ENCODE measurements at regions not wholly inside any gene's neighbourhood (a gene's known extent, or its start where the extent isn't known, plus 50 kb on each side); places are given as distances from the start of the nearest gene placed in this dataset.

DNA sequence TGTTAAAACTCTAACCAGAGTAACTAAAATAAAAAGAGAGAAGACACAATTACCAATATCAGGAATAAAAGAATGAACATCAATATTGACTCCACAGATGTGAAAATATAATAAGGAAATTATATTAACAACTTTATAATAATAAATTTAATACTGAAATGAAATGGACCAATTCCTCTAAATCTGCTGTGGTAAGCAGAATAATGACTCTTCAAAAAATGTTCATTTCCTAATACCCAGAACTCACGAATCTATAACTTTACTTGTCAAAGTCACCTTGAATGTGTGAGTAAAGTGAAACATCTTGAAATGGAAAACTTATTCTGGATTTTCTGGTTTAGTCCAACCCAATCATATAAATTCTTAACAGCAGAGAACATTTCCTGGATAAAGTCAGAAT, 1391.1 kb downstream of the FAM133A start:
- no peak for TF ChIP-seq REST (IDR thresholded peaks at IDR 0.05; ENCODE audit: borderline replicate concordance in 1 of 2, low read depth in 1 of 2, low read length in 2 of 2)
- no peak for TF ChIP-seq FLYWCH1 (CRISPR knock-in tag; IDR thresholded peaks at IDR 0.05)
- TF ChIP-seq POLR2AphosphoS2 (IDR thresholded peaks at IDR 0.05; ENCODE audit: low read depth, low read length) = no peak
- TF ChIP-seq ZSCAN29 (CRISPR knock-in tag; conservative IDR thresholded peaks at IDR 0.05) = no peak
- TF ChIP-seq ZNF747 (CRISPR knock-in tag; IDR thresholded peaks at IDR 0.05; ENCODE audit: borderline replicate concordance) = no peak
- TF ChIP-seq, protein P1, sequence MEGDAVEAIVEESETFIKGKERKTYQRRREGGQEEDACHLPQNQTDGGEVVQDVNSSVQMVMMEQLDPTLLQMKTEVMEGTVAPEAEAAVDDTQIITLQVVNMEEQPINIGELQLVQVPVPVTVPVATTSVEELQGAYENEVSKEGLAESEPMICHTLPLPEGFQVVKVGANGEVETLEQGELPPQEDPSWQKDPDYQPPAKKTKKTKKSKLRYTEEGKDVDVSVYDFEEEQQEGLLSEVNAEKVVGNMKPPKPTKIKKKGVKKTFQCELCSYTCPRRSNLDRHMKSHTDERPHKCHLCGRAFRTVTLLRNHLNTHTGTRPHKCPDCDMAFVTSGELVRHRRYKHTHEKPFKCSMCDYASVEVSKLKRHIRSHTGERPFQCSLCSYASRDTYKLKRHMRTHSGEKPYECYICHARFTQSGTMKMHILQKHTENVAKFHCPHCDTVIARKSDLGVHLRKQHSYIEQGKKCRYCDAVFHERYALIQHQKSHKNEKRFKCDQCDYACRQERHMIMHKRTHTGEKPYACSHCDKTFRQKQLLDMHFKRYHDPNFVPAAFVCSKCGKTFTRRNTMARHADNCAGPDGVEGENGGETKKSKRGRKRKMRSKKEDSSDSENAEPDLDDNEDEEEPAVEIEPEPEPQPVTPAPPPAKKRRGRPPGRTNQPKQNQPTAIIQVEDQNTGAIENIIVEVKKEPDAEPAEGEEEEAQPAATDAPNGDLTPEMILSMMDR (CRISPR knock-in tag; IDR thresholded peaks at IDR 0.05) = no peak
- no peak for TF ChIP-seq PCBP2 (optimal IDR thresholded peaks at IDR 0.05; ENCODE audit: low read depth, low read length, poor library complexity, severe bottlenecking)
- no peak for TF ChIP-seq HOMEZ (CRISPR knock-in tag; IDR thresholded peaks at IDR 0.05; ENCODE audit: low read depth)
- no peak for TF ChIP-seq SIX1 (CRISPR knock-in tag; IDR thresholded peaks at IDR 0.05; ENCODE audit: borderline replicate concordance)
- TF ChIP-seq ZNF350 (CRISPR knock-in tag; IDR thresholded peaks at IDR 0.05; ENCODE audit: borderline replicate concordance, low read depth) = no peak
- no peak for TF ChIP-seq MAX (IDR thresholded peaks at IDR 0.05)
- TF ChIP-seq RAD21 (CRISPR knock-in tag; IDR thresholded peaks at IDR 0.05) = no peak
- TF ChIP-seq MEIS1 (CRISPR knock-in tag; IDR thresholded peaks at IDR 0.05; ENCODE audit: borderline replicate concordance) = no peak

Measured in HepG2 (cell line).